Smooth muscle cell (in vitro differentiated cells): ENCODE measurements at regions not wholly inside any gene's neighbourhood (a gene's known extent, or its start where the extent isn't known, plus 50 kb on each side); places are given as distances from the start of the nearest gene placed in this dataset.
"Not testable (repeated sequence)": the region's sequence is repeated elsewhere in the genome, so short reads cannot be mapped to it uniquely, and the experiment has no call there.

Experiments used
- DNase-seq: peaks from one replicate; lab custom pipeline; 2025; ENCODE audit not compliant: unreplicated experiment; lab: John Stamatoyannopoulos, UW
- H2AFZ ChIP-seq: fragments of 200-600 bp; sonication (generic); 2 replicates; pipeline ENCODE4 v1.6.0; 2016; ENCODE audit warnings: antibody characterized with exemption, low read depth, mild to moderate bottlenecking
- H3F3A ChIP-seq: fragments of 200-600 bp; sonication (generic); 2 replicates; pipeline ENCODE4 v1.6.0; 2017; ENCODE audit warnings: antibody characterized with exemption, low read depth
- H3K27ac ChIP-seq: fragments of 200-600 bp; sonication (generic); 2 replicates; pipeline ENCODE4 v1.5.1; 2016; ENCODE audit warnings: low read depth, mild to moderate bottlenecking
- H3K27me3 ChIP-seq: fragments of 200-600 bp; sonication (generic); 2 replicates; pipeline ENCODE4 v1.6.1; 2016; ENCODE audit warnings: low read depth, mild to moderate bottlenecking
- H3K36me3 ChIP-seq: fragments of 200-600 bp; sonication (generic); 2 replicates; pipeline ENCODE4 v1.5.1; 2016; ENCODE audit warnings: low read depth
- H3K4me1 ChIP-seq: fragments of 200-600 bp; sonication (generic); 2 replicates; pipeline ENCODE4 v1.5.1; 2016; ENCODE audit warnings: low read depth
- H3K4me2 ChIP-seq: fragments of 200-600 bp; sonication (generic); 2 replicates; pipeline ENCODE4 v1.6.0; 2016; ENCODE audit warnings: mild to moderate bottlenecking
- H3K4me3 ChIP-seq: fragments of 200-600 bp; sonication (generic); 2 replicates; pipeline ENCODE4 v1.5.1; 2016; ENCODE audit warnings: mild to moderate bottlenecking
- H3K79me2 ChIP-seq: fragments of 200-600 bp; sonication (generic); 2 replicates; pipeline ENCODE4 v1.6.0; 2016; ENCODE audit warnings: low read depth, mild to moderate bottlenecking
- H3K9ac ChIP-seq: fragments of 200-600 bp; sonication (generic); 2 replicates; pipeline ENCODE4 v1.6.0; 2016; ENCODE audit warnings: low read depth
- H3K9me3 ChIP-seq: fragments of 200-600 bp; sonication (generic); replicated peaks from 2 replicates; pipeline ENCODE4 v1.5.1; 2016; ENCODE audit warnings: low read depth
- H4K20me1 ChIP-seq: fragments of 200-600 bp; sonication (generic); 2 replicates; pipeline ENCODE4 v1.6.0; 2016; ENCODE audit warnings: low read depth
- CTCF ChIP-seq: fragments of 200-600 bp; sonication (generic); IDR thresholded peaks from 2 replicates; pipeline ENCODE4 v1.5.1; 2017; ENCODE audit warnings: borderline replicate concordance, mild to moderate bottlenecking, antibody characterized with exemption; ENCODE audit not compliant: insufficient read depth, poor library complexity, severe bottlenecking
- WGBS: methylation state at CpG from one replicate; pipeline ENCODE4 v1.1.7; 2016; ENCODE audit warnings: low lambda C conversion rate; 5-methylcytosine and 5-hydroxymethylcytosine counted together

- H3K4me3 ChIP-seq, H3F3A ChIP-seq, H3K4me1 ChIP-seq, H2AFZ ChIP-seq, H3K9me3 ChIP-seq, H3K36me3 ChIP-seq, H4K20me1 ChIP-seq, DNase-seq, H3K27me3 ChIP-seq, H3K4me2 ChIP-seq, H3K9ac ChIP-seq, H3K27ac ChIP-seq, H3K79me2 ChIP-seq: not testable (repeated sequence)
- WGBS = 97% methylated on average over 3 of the region's 3 CpGs
Observed at GRCh38 chr2:215819713-215820112, 193.6 kb downstream of the MREG start.

GRCh38 chr2:215817046-215817445, 196.3 kb downstream of the MREG start:
- Histone ChIP-seq H3K27ac (no peak overlapping the region), H3K9ac (no peak overlapping the region), H3K9me3 (no peaks in the 10 kb centered on the region), H3F3A (no peaks in the 10 kb centered on the region), H3K4me1 (no peaks in the 10 kb centered on the region), H3K4me2 (no peak overlapping the region), H3K79me2 (no peaks in the 10 kb centered on the region), H3K36me3 (no peaks in the 10 kb centered on the region), H4K20me1 (no peaks in the 10 kb centered on the region), H2AFZ (no peak overlapping the region), H3K27me3 (no peaks in the 10 kb centered on the region), H3K4me3 (no peak overlapping the region)
- no peak for TF ChIP-seq CTCF
- WGBS = 87% methylated on average over 1 of the region's 1 CpG
- DNase-seq = no peak

DNA sequence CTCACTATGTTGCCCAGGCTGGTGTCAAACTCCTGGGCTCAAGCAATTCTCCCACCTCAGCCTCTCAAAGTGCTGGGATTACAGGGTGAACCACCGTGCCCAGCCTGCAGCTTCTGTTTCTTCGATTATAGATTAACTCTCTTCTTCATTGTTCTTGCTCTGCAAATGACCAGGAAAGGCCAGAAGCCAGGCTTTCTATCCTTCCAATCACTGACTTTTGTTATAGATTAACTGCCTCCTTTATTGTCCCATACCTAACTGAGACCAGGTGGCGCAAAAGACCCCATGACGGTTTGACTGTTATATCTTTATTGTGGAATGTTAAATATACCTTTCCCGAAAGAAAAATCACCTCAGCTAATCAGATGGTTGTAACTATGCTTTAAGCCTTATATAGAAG, 196.9 kb downstream of the MREG start:
- Histone ChIP-seq H3K4me1 (no peaks in the 10 kb centered on the region), H3K9ac (no peak overlapping the region), H3K36me3 (no peaks in the 10 kb centered on the region), H3K79me2 (no peaks in the 10 kb centered on the region), H3F3A (no peaks in the 10 kb centered on the region), H3K27me3 (no peaks in the 10 kb centered on the region), H3K27ac (no peak overlapping the region), H4K20me1 (no peaks in the 10 kb centered on the region), H3K4me2 (no peak overlapping the region), H2AFZ (no peak overlapping the region), H3K9me3 (no peaks in the 10 kb centered on the region), H3K4me3 (no peak overlapping the region)
- DNase-seq = no peak
- 98% methylated on average over 5 of the region's 5 CpGs for WGBS
- no peak for TF ChIP-seq CTCF

DNA sequence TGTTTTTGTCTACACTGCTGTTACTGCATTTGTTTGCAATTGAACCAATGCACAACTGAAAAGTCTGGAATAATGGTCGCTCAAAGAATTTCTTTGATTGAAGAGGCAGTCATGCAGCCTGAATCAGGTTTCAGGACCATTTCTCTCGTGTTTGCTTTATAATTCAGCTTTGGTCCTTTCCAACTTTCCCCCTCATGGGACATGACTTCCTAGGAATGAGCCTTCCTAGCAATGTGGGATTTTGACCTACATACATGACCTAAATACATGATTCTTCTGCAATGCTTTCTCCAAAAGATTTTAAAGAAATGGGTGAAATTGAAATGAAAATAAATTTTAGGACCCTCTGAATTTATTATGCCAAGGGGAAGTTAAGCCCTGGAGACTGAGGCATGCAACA, 197.4 kb downstream of the MREG start:
- DNase-seq = no peak
- no peak overlapping the region for H3K9ac ChIP-seq
- H3K4me2 ChIP-seq = no peak overlapping the region
- H2AFZ ChIP-seq = no peak overlapping the region
- no peak overlapping the region for H3K4me3 ChIP-seq
- H3K27ac ChIP-seq = no peak overlapping the region
- no peaks in the 10 kb centered on the region for H3K36me3 ChIP-seq
- H3F3A ChIP-seq = no peaks in the 10 kb centered on the region
- H4K20me1 ChIP-seq = no peaks in the 10 kb centered on the region
- no peaks in the 10 kb centered on the region for H3K9me3 ChIP-seq
- H3K79me2 ChIP-seq = no peaks in the 10 kb centered on the region
- no peaks in the 10 kb centered on the region for H3K27me3 ChIP-seq
- 90% methylated on average over 2 of the region's 2 CpGs for WGBS
- H3K4me1 ChIP-seq = no peaks in the 10 kb centered on the region
- no peak for TF ChIP-seq CTCF
